GM18867 (cell line): ENCODE measurements at regions not wholly inside any gene's neighbourhood (a gene's known extent, or its start where the extent isn't known, plus 50 kb on each side); places are given as distances from the start of the nearest gene placed in this dataset.

Experiments used
- ATAC-seq: cut with Tn5 transposase; IDR thresholded peaks from one replicate; pipeline ENCODE4 v1.9.1; 2021; ENCODE audit warnings: mild to moderate bottlenecking, moderate library complexity; ENCODE audit not compliant: unreplicated experiment

- ATAC-seq = no peak
Measured at GRCh38 chr12:60834372-60834771, 1238.5 kb downstream of the SLC16A7 start.

GRCh38 chr12:60834806-60835205 lies 1239.0 kb downstream of the SLC16A7 start:
- ATAC-seq = no peak

- ATAC-seq = no peak
Measured at GRCh38 chr12:60836651-60837050, 1240.8 kb downstream of the SLC16A7 start.

- ATAC-seq = no peak
Measured at GRCh38 chr12:60842181-60842580, 1246.4 kb downstream of the SLC16A7 start.

GRCh38 chr12:60844101-60844500 lies 1248.3 kb downstream of the SLC16A7 start:
- no peak for ATAC-seq

- no peak for ATAC-seq
Measured at GRCh38 chr12:60844875-60845274, 1249.0 kb downstream of the SLC16A7 start.

GRCh38 chr12:60845696-60846095 lies 1249.9 kb downstream of the SLC16A7 start:
- no peak for ATAC-seq

- ATAC-seq = no peak
Measured at GRCh38 chr12:60847281-60847680, 1251.5 kb downstream of the SLC16A7 start.

GRCh38 chr12:60849723-60850122 lies 1253.9 kb downstream of the SLC16A7 start:
- ATAC-seq = no peak

GRCh38 chr12:60853407-60853806 lies 1257.6 kb downstream of the SLC16A7 start:
- ATAC-seq = no peak

GRCh38 chr12:60863421-60863820 lies 1267.6 kb downstream of the SLC16A7 start:
- ATAC-seq = no peak

GRCh38 chr12:60872219-60872618 lies 1276.4 kb downstream of the SLC16A7 start:
- no peak for ATAC-seq

- ATAC-seq = no peak
Measured at GRCh38 chr12:60872850-60873713, 1277.3 kb downstream of the SLC16A7 start.

GRCh38 chr12:60874091-60874490 lies 1278.3 kb downstream of the SLC16A7 start:
- ATAC-seq = no peak

GRCh38 chr12:60920841-60921495 lies 1325.1 kb downstream of the SLC16A7 start:
- no peak for ATAC-seq

- no peak for ATAC-seq
Measured at GRCh38 chr12:60921541-60921940, 1325.7 kb downstream of the SLC16A7 start.

- no peak for ATAC-seq
Measured at GRCh38 chr12:60926256-60926655, 1330.4 kb downstream of the SLC16A7 start.

- ATAC-seq = no peak
Measured at GRCh38 chr12:60930151-60930550, 1330.1 kb upstream of the USP15 start.

- no peak for ATAC-seq
Measured at GRCh38 chr12:60935981-60936761, 1324.0 kb upstream of the USP15 start.

GRCh38 chr12:60947533-60947932 lies 1312.7 kb upstream of the USP15 start:
- ATAC-seq = no peak

- ATAC-seq = no peak
Measured at GRCh38 chr12:60967128-60967527, 1293.1 kb upstream of the USP15 start.
